Ishikawa (cell line): ENCODE measurements at regions not wholly inside any gene's neighbourhood (a gene's known extent, or its start where the extent isn't known, plus 50 kb on each side); places are given as distances from the start of the nearest gene placed in this dataset.

Experiments used
- CEBPB ChIP-seq: IDR thresholded peaks from 2 replicates; pipeline ENCODE4 v1.6.1; 2012
- EP300 ChIP-seq: IDR thresholded peaks from 2 replicates; pipeline ENCODE4 v1.6.1; 2012; ENCODE audit warnings: borderline replicate concordance
- RAD21 ChIP-seq: IDR thresholded peaks from 2 replicates; pipeline ENCODE4 v1.6.1; 2012; ENCODE audit warnings: low read depth
- USF1 ChIP-seq: IDR thresholded peaks from 2 replicates; pipeline ENCODE4 v1.6.1; 2012
- YY1 ChIP-seq: IDR thresholded peaks from 2 replicates; pipeline ENCODE4 v1.6.1; 2012; ENCODE audit warnings: low read depth

DNA sequence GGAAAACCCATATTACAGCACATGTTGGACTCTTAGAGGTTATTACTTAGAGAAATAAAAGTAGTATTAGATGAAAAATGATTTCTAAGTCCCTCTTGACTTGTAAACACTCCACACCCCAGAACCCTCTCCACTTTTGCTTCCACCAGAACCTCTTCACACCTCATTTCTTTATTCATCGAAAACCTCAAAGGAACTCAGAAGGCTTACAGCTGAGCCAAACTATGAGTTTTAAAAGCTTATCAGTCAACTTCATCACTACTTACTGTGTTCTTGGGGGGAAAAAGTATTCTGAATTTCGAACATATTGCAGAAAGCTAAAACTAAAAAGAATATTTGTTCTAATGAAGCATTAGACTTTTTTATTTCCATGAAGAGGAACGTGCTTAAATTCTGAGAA is 547.8 kb upstream of the STEAP1 start:
- TF ChIP-seq CEBPB, result no peak
- no peak for TF ChIP-seq USF1
- TF ChIP-seq YY1, result no peak
- no peak for TF ChIP-seq RAD21
- TF ChIP-seq EP300, result no peak
